ENCODE measurements at regions not wholly inside any gene's neighbourhood (a gene's known extent, or its start where the extent isn't known, plus 50 kb on each side); places are given as distances from the start of the nearest gene placed in this dataset.

DNA sequence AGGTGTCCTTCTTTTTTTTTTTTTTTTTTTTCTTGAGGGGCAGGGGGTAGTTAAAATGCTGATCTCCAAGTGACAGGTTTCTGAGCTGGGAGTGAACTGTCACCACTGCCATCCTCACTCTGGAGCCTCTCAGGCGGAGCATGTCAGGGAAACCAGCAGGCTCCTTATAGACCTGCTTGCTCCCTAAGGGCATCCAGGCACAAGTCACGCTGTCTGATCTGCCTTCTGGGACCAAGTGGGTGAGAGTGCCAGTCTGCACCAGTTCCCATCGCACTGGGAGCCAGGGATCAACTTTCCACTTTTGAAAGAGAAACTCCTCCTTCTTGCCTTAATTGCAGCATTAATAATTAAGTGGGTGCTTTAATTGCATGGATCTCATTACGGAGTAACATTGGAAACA lies 537.9 kb upstream of the CADM1 start:
- Mint-ChIP-seq H3K4me3 (no peak overlapping the region), H3K9me3 (no peaks in the 10 kb centered on the region), H3K36me3 (no peaks in the 10 kb centered on the region), H3K27me3 (ENCODE audit: insufficient read depth, low read depth) (peaks cover 15% of the 10 kb centered on the region), H3K27ac (no peak overlapping the region), H3K4me1 (peaks cover 46% of the 10 kb centered on the region)
- no peak overlapping the region for H3K27ac ChIP-seq
- H3K9ac ChIP-seq, result no peak overlapping the region
- no peak overlapping the region for H3K4me2 ChIP-seq
- no peaks in the 10 kb centered on the region for H3F3A ChIP-seq (ENCODE audit: low read depth)
- peaks cover 8% of the 10 kb centered on the region for H3K4me1 ChIP-seq
- no peaks in the 10 kb centered on the region for H4K20me1 ChIP-seq (ENCODE audit: low read depth)
- H2AFZ ChIP-seq (replicated peaks), result no peak overlapping the region
- H3K9me3 ChIP-seq (ENCODE audit: low read depth), result no peaks in the 10 kb centered on the region
- no peaks in the 10 kb centered on the region for H3K27me3 ChIP-seq
- H3K36me3 ChIP-seq, result no peaks in the 10 kb centered on the region
- DNase-seq (ENCODE audit: low spot score), result no peak
- H3K4me3 ChIP-seq, result no peak overlapping the region
- TF ChIP-seq, protein P1, sequence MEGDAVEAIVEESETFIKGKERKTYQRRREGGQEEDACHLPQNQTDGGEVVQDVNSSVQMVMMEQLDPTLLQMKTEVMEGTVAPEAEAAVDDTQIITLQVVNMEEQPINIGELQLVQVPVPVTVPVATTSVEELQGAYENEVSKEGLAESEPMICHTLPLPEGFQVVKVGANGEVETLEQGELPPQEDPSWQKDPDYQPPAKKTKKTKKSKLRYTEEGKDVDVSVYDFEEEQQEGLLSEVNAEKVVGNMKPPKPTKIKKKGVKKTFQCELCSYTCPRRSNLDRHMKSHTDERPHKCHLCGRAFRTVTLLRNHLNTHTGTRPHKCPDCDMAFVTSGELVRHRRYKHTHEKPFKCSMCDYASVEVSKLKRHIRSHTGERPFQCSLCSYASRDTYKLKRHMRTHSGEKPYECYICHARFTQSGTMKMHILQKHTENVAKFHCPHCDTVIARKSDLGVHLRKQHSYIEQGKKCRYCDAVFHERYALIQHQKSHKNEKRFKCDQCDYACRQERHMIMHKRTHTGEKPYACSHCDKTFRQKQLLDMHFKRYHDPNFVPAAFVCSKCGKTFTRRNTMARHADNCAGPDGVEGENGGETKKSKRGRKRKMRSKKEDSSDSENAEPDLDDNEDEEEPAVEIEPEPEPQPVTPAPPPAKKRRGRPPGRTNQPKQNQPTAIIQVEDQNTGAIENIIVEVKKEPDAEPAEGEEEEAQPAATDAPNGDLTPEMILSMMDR (IDR thresholded peaks at IDR 0.05), result no peak
- TF ChIP-seq EZH2 (IDR thresholded peaks at IDR 0.05) (no peak), EZH2phosphoT487 (IDR thresholded peaks at IDR 0.05) (no peak)
- no peaks in the 10 kb centered on the region for H3K79me2 ChIP-seq (ENCODE audit: low read depth)

DNA sequence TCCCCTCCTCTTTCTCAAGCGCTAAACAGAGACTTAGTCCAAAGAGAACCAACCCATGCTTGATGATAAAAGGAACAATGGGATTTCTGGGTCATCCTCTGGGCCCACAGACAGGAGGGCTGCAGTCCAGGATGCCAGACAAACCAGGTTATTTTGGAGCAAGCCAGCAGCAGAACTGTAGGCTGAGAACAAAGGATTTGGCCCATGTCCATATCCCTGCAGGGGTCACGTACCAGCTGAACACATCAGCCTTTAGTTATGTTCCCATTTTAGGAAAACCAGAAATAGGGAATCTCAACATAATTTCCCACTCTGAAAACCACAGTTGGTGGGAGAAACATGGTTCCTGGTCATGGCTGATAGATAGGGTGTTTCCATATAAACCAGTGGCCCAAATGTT lies 533.6 kb upstream of the CADM1 start:
- TF ChIP-seq EZH2phosphoT487 (IDR thresholded peaks at IDR 0.05) (no peak), EZH2 (IDR thresholded peaks at IDR 0.05) (no peak)
- TF ChIP-seq, protein P1 (IDR thresholded peaks at IDR 0.05), result no peak
- H3K9ac ChIP-seq, result no peak overlapping the region
- H2AFZ ChIP-seq (replicated peaks), result no peak overlapping the region
- H3K4me2 ChIP-seq, result no peak overlapping the region
- H3K27ac Mint-ChIP-seq, result peak overlapping the region; percentile 16
- no peaks in the 10 kb centered on the region for H3K36me3 Mint-ChIP-seq
- H3K9me3 Mint-ChIP-seq, result no peaks in the 10 kb centered on the region
- no peaks in the 10 kb centered on the region for H3F3A ChIP-seq (ENCODE audit: low read depth)
- H3K4me3 Mint-ChIP-seq, result no peak overlapping the region
- no peaks in the 10 kb centered on the region for H3K27me3 ChIP-seq
- H3K4me1 Mint-ChIP-seq, result peaks cover 53% of the 10 kb centered on the region
- no peak for DNase-seq (ENCODE audit: low spot score)
- H3K4me3 ChIP-seq, result no peak overlapping the region
- peaks cover 15% of the 10 kb centered on the region for H3K27me3 Mint-ChIP-seq (ENCODE audit: insufficient read depth, low read depth)
- no peaks in the 10 kb centered on the region for H3K9me3 ChIP-seq (ENCODE audit: low read depth)
- peaks cover 33% of the 10 kb centered on the region for H3K4me1 ChIP-seq
- H4K20me1 ChIP-seq (ENCODE audit: low read depth), result no peaks in the 10 kb centered on the region
- H3K27ac ChIP-seq, result no peak overlapping the region
- H3K36me3 ChIP-seq, result no peaks in the 10 kb centered on the region
- H3K79me2 ChIP-seq (ENCODE audit: low read depth), result no peaks in the 10 kb centered on the region

- H3K4me1 Mint-ChIP-seq, result peaks cover 43% of the 10 kb centered on the region
- Histone ChIP-seq H3K9me3 (ENCODE audit: low read depth) (no peaks in the 10 kb centered on the region), H3K4me1 (peaks cover 33% of the 10 kb centered on the region), H3F3A (ENCODE audit: low read depth) (no peaks in the 10 kb centered on the region), H3K4me2 (no peak overlapping the region), H3K9ac (no peak overlapping the region), H3K27ac (no peak overlapping the region), H3K79me2 (ENCODE audit: low read depth) (no peaks in the 10 kb centered on the region), H3K4me3 (no peak overlapping the region), H3K27me3 (no peaks in the 10 kb centered on the region), H4K20me1 (ENCODE audit: low read depth) (no peaks in the 10 kb centered on the region), H3K36me3 (no peaks in the 10 kb centered on the region), H2AFZ (replicated peaks) (no peak overlapping the region)
- H3K36me3 Mint-ChIP-seq, result no peaks in the 10 kb centered on the region
- DNase-seq (ENCODE audit: low spot score), result no peak
- no peak overlapping the region for H3K4me3 Mint-ChIP-seq
- peaks cover 20% of the 10 kb centered on the region for H3K27me3 Mint-ChIP-seq (ENCODE audit: insufficient read depth, low read depth)
- TF ChIP-seq, protein P1 (IDR thresholded peaks at IDR 0.05), result no peak
- TF ChIP-seq EZH2phosphoT487 (IDR thresholded peaks at IDR 0.05), result no peak
- TF ChIP-seq EZH2 (IDR thresholded peaks at IDR 0.05), result no peak
- no peak overlapping the region for H3K27ac Mint-ChIP-seq
- no peaks in the 10 kb centered on the region for H3K9me3 Mint-ChIP-seq
Measured at GRCh38 chr11:116035977-116036376, 531.8 kb upstream of the CADM1 start.
